HCT116 (cell line): ENCODE measurements at regions not wholly inside any gene's neighbourhood (a gene's known extent, or its start where the extent isn't known, plus 50 kb on each side); places are given as distances from the start of the nearest gene placed in this dataset.

Source experiments
- ATAC-seq: fragments of 200-7000 bp; cut with Tn5 transposase; 2 replicates; pipeline ENCODE4 v1.9.1; 2020; ENCODE audit warnings: mild to moderate bottlenecking, moderate library complexity
- BruUV-seq: library from RNA; stranded (reverse); fragments of 400-500 nt; replicated peaks from 2 replicates; lab custom pipeline; 2021; lab: Mats Ljungman, UMichigan
- CTCF ChIA-PET: fragments of 300-600 bp; sonication (Branson Sonifier 250); formaldehyde crosslinking; loops from one replicate; lab custom pipeline; 2021; ENCODE audit warnings: antibody characterized with exemption; lab: Charles Lee
- POLR2A ChIA-PET: fragments of 300-600, 350-600 bp; sonication (Branson Sonifier 250); formaldehyde crosslinking; loops from one replicate; lab custom pipeline; 2021; ENCODE audit warnings: antibody characterized with exemption; lab: Charles Lee
- RAD21 ChIA-PET, 2 experiments: fragments of 300-600 bp; sonication (Branson Sonifier 250); formaldehyde crosslinking; loops; one replicate each; lab custom pipeline; 2023; ENCODE audit warnings: low total read pairs in 2 of 2; ENCODE audit not compliant: uncharacterized antibody in 2 of 2, unreplicated experiment in 2 of 2, low non-redundant PET in 1 of 2; lab: Charles Lee
- DNase-seq: peaks from one replicate; pipeline ENCODE4 v3.0.0-alpha.2; 2010; ENCODE audit warnings: low read depth, low spot score
- H2AFZ ChIP-seq: fragments of 200-600 bp; shearing (Covaris generic), sonication (generic); 2 replicates; pipeline ENCODE4 v1.6.1; 2017; ENCODE audit warnings: low read depth, mixed run types, mixed read lengths, antibody characterized with exemption, low read length; ENCODE audit not compliant: poor library complexity, severe bottlenecking
- H3K27ac ChIP-seq: 2 replicates; pipeline ENCODE4 v1.5.1; 2012; ENCODE audit warnings: low read depth, low read length
- H3K27me3 ChIP-seq: fragments of 200-600 bp; sonication (generic); 2 replicates; pipeline ENCODE4 v1.6.1; 2016; ENCODE audit warnings: mixed run types, low read length, mixed read lengths; ENCODE audit not compliant: insufficient read depth
- H3K36me3 ChIP-seq, 2 experiments: fragments of 200-500 bp in 1 of 2; fragments of 200-600 bp in 1 of 2; sonication (Bioruptor generic) in 1 of 2; sonication (generic) in 1 of 2; 2 replicates each; pipeline versions ENCODE4 v1.5.1 to v1.6.1; 2014 to 2016; ENCODE audit warnings: low read length in 2 of 2, inconsistent platforms in 1 of 2, mixed read lengths in 1 of 2, mixed run types in 1 of 2; ENCODE audit not compliant: insufficient read depth in 2 of 2, control insufficient read depth in 1 of 2
- H3K4me1 ChIP-seq, 2 experiments: fragments of 200-600 bp in 1 of 2; sonication (generic) in 1 of 2; 2 replicates each; pipeline versions ENCODE4 v1.5.1 to v1.6.1; 2012 to 2017; ENCODE audit warnings: low read length in 2 of 2, inconsistent platforms in 1 of 2, mild to moderate bottlenecking in 1 of 2, mixed read lengths in 1 of 2, mixed run types in 1 of 2, moderate library complexity in 1 of 2; ENCODE audit not compliant: insufficient read depth in 2 of 2, control insufficient read depth in 1 of 2
- H3K4me2 ChIP-seq: fragments of 200-600 bp; sonication (generic); 2 replicates; pipeline ENCODE4 v1.6.1; 2017; ENCODE audit warnings: mixed run types, low read length, mixed read lengths
- H3K4me3 ChIP-seq, 2 experiments: fragments of 200-600 bp in 1 of 2; sonication (generic) in 1 of 2; replicated peaks in 1 of 2; 2 replicates each; pipeline ENCODE4 v1.5.1; 2011 to 2016; ENCODE audit warnings: low read length in 2 of 2, control low read depth in 1 of 2, low read depth in 1 of 2, mild to moderate bottlenecking in 1 of 2, mixed read lengths in 1 of 2, mixed run types in 1 of 2
- H3K79me2 ChIP-seq: fragments of 200-600 bp; sonication (generic); 2 replicates; pipeline ENCODE4 v1.6.1; 2017; ENCODE audit warnings: mild to moderate bottlenecking, mixed run types, low read length, moderate library complexity, mixed read lengths; ENCODE audit not compliant: insufficient read depth
- H3K9ac ChIP-seq: fragments of 200-600 bp; sonication (generic); 2 replicates; pipeline ENCODE4 v1.6.1; 2016; ENCODE audit warnings: low read length, mixed read lengths
- H3K9me2 ChIP-seq: fragments of 200-600 bp; sonication (generic), shearing (Covaris generic); 2 replicates; pipeline ENCODE4 v1.6.1; 2017; ENCODE audit warnings: mixed run types, mild to moderate bottlenecking, moderate library complexity; ENCODE audit not compliant: insufficient read depth
- H3K9me3 ChIP-seq, 2 experiments: fragments of 200-500 bp in 1 of 2; fragments of 200-600 bp in 1 of 2; sonication (Bioruptor generic) in 1 of 2; sonication (generic) in 1 of 2; 2 replicates each; pipeline ENCODE4 v1.6.1; 2014 to 2017; ENCODE audit warnings: low read length in 2 of 2, mixed read lengths in 2 of 2, inconsistent platforms in 1 of 2, low read depth in 1 of 2, mild to moderate bottlenecking in 1 of 2, mixed run types in 1 of 2, moderate library complexity in 1 of 2; ENCODE audit not compliant: control insufficient read depth in 1 of 2, insufficient read depth in 1 of 2
- H4K20me1 ChIP-seq: fragments of 200-600 bp; sonication (generic), shearing (Covaris generic); 2 replicates; pipeline ENCODE4 v1.6.1; 2017; ENCODE audit warnings: mixed run types, mild to moderate bottlenecking, moderate library complexity; ENCODE audit not compliant: insufficient read depth
- CBX3 ChIP-seq: IDR thresholded peaks from 2 replicates; pipeline ENCODE4 v1.6.1; 2012; ENCODE audit warnings: low read depth
- CEBPB ChIP-seq: IDR thresholded peaks from 2 replicates; pipeline ENCODE4 v1.6.1; 2012; ENCODE audit warnings: low read depth
- EGR1 ChIP-seq: IDR thresholded peaks from 2 replicates; pipeline ENCODE4 v1.6.1; 2012; ENCODE audit warnings: low read depth
- EZH2phosphoT487 ChIP-seq: fragments of 200-600 bp; IDR thresholded peaks from 2 replicates; pipeline ENCODE4 v1.6.1; 2018; ENCODE audit warnings: antibody characterized with exemption, borderline replicate concordance
- FOSL1 ChIP-seq: IDR thresholded peaks from 2 replicates; pipeline ENCODE4 v1.6.1; 2012; ENCODE audit warnings: low read depth
- POLR2A ChIP-seq: IDR thresholded peaks from 2 replicates; pipeline ENCODE4 v1.7.0; 2011; ENCODE audit warnings: borderline replicate concordance; ENCODE audit not compliant: insufficient read depth, insufficient read length; ENCODE audit errors: extremely low read depth
- RAD21 ChIP-seq: IDR thresholded peaks from 2 replicates; pipeline ENCODE4 v1.6.1; 2012; ENCODE audit warnings: low read depth, mild to moderate bottlenecking
- SIN3A ChIP-seq: IDR thresholded peaks from 2 replicates; pipeline ENCODE4 v1.6.1; 2012; ENCODE audit warnings: low read depth
- SP1 ChIP-seq: IDR thresholded peaks from 2 replicates; pipeline ENCODE4 v1.6.1; 2012; ENCODE audit warnings: low read depth
- ZFX ChIP-seq: fragments of 450-650 bp; IDR thresholded peaks from 2 replicates; pipeline ENCODE4 v1.6.1; 2017
- ZNF274 ChIP-seq: fragments of 200-500 bp; sonication (Bioruptor generic); IDR thresholded peaks from 2 replicates; pipeline ENCODE4 v1.6.1; 2014; ENCODE audit warnings: mild to moderate bottlenecking, low read depth, low read length, inconsistent platforms
- intact Hi-C: fragments of 100-400 bp; cut with micrococcal nuclease; formaldehyde crosslinking; loops from 2 replicates; pipeline ENCODE4 v1.10.0; 2022
- TF ChIP-seq, protein P1 (sequence below): IDR thresholded peaks from 2 replicates; pipeline ENCODE4 v1.6.1; 2012
- TF ChIP-seq, protein P2 (sequence below): IDR thresholded peaks from 2 replicates; pipeline ENCODE4 v1.6.1; 2011; ENCODE audit warnings: mild to moderate bottlenecking, low read length, moderate library complexity; ENCODE audit not compliant: insufficient replicate concordance; ENCODE audit errors: extremely low read depth
- TF ChIP-seq, protein P3 (sequence below): IDR thresholded peaks from 2 replicates; pipeline ENCODE4 v1.6.1; 2012; ENCODE audit warnings: low read depth
- TF ChIP-seq, protein P4 (sequence below): IDR thresholded peaks from 2 replicates; pipeline ENCODE4 v1.6.1; 2012

DNA sequence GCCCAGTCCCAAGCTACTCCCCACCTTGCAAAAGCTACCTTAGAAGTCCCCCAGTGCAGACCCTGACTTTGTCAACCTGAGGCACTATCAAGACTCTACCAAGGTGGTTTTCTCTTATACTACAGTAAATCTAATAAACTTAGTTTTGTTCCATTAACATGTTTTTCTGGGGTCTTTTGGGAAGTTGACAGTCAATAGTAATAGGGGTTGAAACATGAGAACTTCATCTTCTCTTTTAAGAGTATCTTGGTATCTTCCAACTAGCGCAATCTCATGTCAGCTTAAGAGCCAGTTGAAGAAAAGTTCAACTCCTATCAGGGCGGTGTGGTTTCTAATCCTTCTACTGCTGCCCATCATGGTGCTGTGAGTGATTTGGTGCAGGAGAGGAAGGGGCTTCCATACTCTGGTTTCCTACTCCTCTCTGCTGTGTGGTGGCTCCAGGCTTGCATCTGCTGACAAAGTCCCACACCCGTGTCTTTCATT, 164.2 kb downstream of the FOXA2 start:
- ChIA-PET CTCF (no interaction called here), RAD21 (no interaction called here), POLR2A (no interaction called here)
- Histone ChIP-seq H3K9ac (no peak overlapping the region), H3K4me1 (peaks cover 0 to 3% of the 10 kb centered on the region in 2 experiments; a peak in 1 of 4 replicates), H4K20me1 (no peaks in the 10 kb centered on the region), H3K4me3 (no peak overlapping the region), H3K36me3 (no peaks in the 10 kb centered on the region), H3K9me2 (no peaks in the 10 kb centered on the region), H3K79me2 (no peaks in the 10 kb centered on the region), H3K27ac (no peak overlapping the region), H2AFZ (no peak overlapping the region), H3K9me3 (no peaks in the 10 kb centered on the region), H3K4me2 (no peak overlapping the region), H3K27me3 (no peaks in the 10 kb centered on the region)
- BruUV-seq = no TSS peak
- intact Hi-C loops = no loop called here
- no peak for TF ChIP-seq CEBPB
- no peak for TF ChIP-seq SP1
- TF ChIP-seq CBX3 = no peak
- no peak for TF ChIP-seq ZNF274
- no peak for ATAC-seq
- DNase-seq = no peak

DNA sequence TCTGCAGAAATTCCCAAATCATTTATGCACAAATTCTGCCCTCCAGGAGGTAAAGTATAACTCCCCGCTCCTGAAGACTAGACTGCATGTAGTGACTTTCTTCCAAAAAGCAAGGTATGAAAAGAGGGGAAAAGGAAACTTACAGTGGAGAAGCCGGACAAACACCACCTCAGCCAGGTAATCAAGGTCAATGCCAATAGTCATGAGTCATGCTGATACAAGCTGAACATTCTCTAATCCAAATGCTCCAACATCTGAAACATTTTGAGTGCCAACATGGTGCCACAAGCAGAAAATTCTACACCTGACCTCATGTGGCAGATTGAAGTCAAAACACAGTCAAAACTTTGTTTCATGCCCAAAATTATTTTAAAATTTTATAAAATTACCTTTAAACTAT, 165.6 kb downstream of the FOXA2 start:
- CTCF ChIA-PET = interaction anchor here (1.4 kb wide), 1 partner anchor 35 kb away, joined by 3 read pairs; no protein-coding TSS in a partner anchor
- no peak overlapping the region for H3K27ac ChIP-seq
- ATAC-seq (no peak), DNase-seq (no peak)
- H3K4me1 ChIP-seq = peaks cover 0 to 3% of the 10 kb centered on the region in 2 experiments; a peak in 1 of 4 replicates
- intact Hi-C loops = no loop called here
- H3K9me2 ChIP-seq = no peaks in the 10 kb centered on the region
- H3K9me3 ChIP-seq = no peaks in the 10 kb centered on the region
- POLR2A ChIA-PET = no interaction called here
- RAD21 ChIA-PET = no interaction called here
- BruUV-seq = no TSS peak
- no peaks in the 10 kb centered on the region for H3K27me3 ChIP-seq
- no peaks in the 10 kb centered on the region for H3K36me3 ChIP-seq
- H2AFZ ChIP-seq = no peak overlapping the region
- H3K4me2 ChIP-seq = no peak overlapping the region
- H3K9ac ChIP-seq = no peak overlapping the region
- no peaks in the 10 kb centered on the region for H4K20me1 ChIP-seq
- H3K4me3 ChIP-seq = no peak overlapping the region
- no peaks in the 10 kb centered on the region for H3K79me2 ChIP-seq
- TF ChIP-seq ZFX = no peak
- TF ChIP-seq, protein P1, sequence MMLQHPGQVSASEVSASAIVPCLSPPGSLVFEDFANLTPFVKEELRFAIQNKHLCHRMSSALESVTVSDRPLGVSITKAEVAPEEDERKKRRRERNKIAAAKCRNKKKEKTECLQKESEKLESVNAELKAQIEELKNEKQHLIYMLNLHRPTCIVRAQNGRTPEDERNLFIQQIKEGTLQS = no peak
- TF ChIP-seq, protein P2, sequence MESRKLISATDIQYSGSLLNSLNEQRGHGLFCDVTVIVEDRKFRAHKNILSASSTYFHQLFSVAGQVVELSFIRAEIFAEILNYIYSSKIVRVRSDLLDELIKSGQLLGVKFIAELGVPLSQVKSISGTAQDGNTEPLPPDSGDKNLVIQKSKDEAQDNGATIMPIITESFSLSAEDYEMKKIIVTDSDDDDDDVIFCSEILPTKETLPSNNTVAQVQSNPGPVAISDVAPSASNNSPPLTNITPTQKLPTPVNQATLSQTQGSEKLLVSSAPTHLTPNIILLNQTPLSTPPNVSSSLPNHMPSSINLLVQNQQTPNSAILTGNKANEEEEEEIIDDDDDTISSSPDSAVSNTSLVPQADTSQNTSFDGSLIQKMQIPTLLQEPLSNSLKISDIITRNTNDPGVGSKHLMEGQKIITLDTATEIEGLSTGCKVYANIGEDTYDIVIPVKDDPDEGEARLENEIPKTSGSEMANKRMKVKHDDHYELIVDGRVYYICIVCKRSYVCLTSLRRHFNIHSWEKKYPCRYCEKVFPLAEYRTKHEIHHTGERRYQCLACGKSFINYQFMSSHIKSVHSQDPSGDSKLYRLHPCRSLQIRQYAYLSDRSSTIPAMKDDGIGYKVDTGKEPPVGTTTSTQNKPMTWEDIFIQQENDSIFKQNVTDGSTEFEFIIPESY = no peak
- no peak for TF ChIP-seq EGR1
- no peak for TF ChIP-seq SP1
- TF ChIP-seq EZH2phosphoT487 = no peak
- TF ChIP-seq FOSL1 = no peak
- TF ChIP-seq, protein P3, sequence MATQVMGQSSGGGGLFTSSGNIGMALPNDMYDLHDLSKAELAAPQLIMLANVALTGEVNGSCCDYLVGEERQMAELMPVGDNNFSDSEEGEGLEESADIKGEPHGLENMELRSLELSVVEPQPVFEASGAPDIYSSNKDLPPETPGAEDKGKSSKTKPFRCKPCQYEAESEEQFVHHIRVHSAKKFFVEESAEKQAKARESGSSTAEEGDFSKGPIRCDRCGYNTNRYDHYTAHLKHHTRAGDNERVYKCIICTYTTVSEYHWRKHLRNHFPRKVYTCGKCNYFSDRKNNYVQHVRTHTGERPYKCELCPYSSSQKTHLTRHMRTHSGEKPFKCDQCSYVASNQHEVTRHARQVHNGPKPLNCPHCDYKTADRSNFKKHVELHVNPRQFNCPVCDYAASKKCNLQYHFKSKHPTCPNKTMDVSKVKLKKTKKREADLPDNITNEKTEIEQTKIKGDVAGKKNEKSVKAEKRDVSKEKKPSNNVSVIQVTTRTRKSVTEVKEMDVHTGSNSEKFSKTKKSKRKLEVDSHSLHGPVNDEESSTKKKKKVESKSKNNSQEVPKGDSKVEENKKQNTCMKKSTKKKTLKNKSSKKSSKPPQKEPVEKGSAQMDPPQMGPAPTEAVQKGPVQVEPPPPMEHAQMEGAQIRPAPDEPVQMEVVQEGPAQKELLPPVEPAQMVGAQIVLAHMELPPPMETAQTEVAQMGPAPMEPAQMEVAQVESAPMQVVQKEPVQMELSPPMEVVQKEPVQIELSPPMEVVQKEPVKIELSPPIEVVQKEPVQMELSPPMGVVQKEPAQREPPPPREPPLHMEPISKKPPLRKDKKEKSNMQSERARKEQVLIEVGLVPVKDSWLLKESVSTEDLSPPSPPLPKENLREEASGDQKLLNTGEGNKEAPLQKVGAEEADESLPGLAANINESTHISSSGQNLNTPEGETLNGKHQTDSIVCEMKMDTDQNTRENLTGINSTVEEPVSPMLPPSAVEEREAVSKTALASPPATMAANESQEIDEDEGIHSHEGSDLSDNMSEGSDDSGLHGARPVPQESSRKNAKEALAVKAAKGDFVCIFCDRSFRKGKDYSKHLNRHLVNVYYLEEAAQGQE = no peak
- no peak for TF ChIP-seq SIN3A
- no peak for TF ChIP-seq POLR2A
- no peak for TF ChIP-seq RAD21
- no peak for TF ChIP-seq CEBPB
- TF ChIP-seq, protein P4, sequence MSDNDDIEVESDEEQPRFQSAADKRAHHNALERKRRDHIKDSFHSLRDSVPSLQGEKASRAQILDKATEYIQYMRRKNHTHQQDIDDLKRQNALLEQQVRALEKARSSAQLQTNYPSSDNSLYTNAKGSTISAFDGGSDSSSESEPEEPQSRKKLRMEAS = no peak
